GM20431 (cell line): ENCODE measurements at regions not wholly inside any gene's neighbourhood (a gene's known extent, or its start where the extent isn't known, plus 50 kb on each side); places are given as distances from the start of the nearest gene placed in this dataset.

Experiments
- in situ Hi-C: fragments of 300-500 bp; cut with MseI, MboI; formaldehyde crosslinking; loops from one replicate; pipeline ENCODE4 v1.15.0; 2020; ENCODE audit warnings: low sequenced_read_pairs; ENCODE audit not compliant: unreplicated experiment

GRCh38 chr13:32859707-32860292 is 156.4 kb upstream of the KL start:
- in situ Hi-C loops: no loop called here

- in situ Hi-C loops: no loop called here
Observed at GRCh38 chr13:32861304-32861703, 154.9 kb upstream of the KL start.

- in situ Hi-C loops: no loop called here
Observed at GRCh38 chr13:32863596-32863995, 152.6 kb upstream of the KL start.

GRCh38 chr13:32866921-32867320 is 149.3 kb upstream of the KL start:
- in situ Hi-C loops: no loop called here

- in situ Hi-C loops: no loop called here
Observed at GRCh38 chr13:32877491-32877890, 138.7 kb upstream of the KL start.

GRCh38 chr13:32878163-32878562 is 138.1 kb upstream of the KL start:
- in situ Hi-C loops: no loop called here

GRCh38 chr13:32880636-32881035 is 135.6 kb upstream of the KL start:
- in situ Hi-C loops: no loop called here

- in situ Hi-C loops: no loop called here
Observed at GRCh38 chr13:32881074-32881776, 135.0 kb upstream of the KL start.

- in situ Hi-C loops: no loop called here
Observed at GRCh38 chr13:32881777-32882145, 134.5 kb upstream of the KL start.

GRCh38 chr13:32882691-32883090 is 133.5 kb upstream of the KL start:
- in situ Hi-C loops: no loop called here

GRCh38 chr13:32883474-32883873 is 132.7 kb upstream of the KL start:
- in situ Hi-C loops: no loop called here

GRCh38 chr13:32887617-32888016 is 128.6 kb upstream of the KL start:
- in situ Hi-C loops: no loop called here

- in situ Hi-C loops: no loop called here
Observed at GRCh38 chr13:32889986-32890565, 126.1 kb upstream of the KL start.

GRCh38 chr13:32893176-32893575 is 123.0 kb upstream of the KL start:
- in situ Hi-C loops: no loop called here

- in situ Hi-C loops: no loop called here
Observed at GRCh38 chr13:32894589-32895001, 121.6 kb upstream of the KL start.

GRCh38 chr13:32895296-32895695 is 120.9 kb upstream of the KL start:
- in situ Hi-C loops: no loop called here

GRCh38 chr13:32897296-32897695 is 118.9 kb upstream of the KL start:
- in situ Hi-C loops: no loop called here

- in situ Hi-C loops: loop anchor here (25.0 kb wide), 1 partner anchor 90 kb away; no protein-coding TSS in a partner anchor
Observed at GRCh38 chr13:32902029-32902780, 114.0 kb upstream of the KL start.

GRCh38 chr13:32902874-32903273 is 113.3 kb upstream of the KL start:
- in situ Hi-C loops: loop anchor here (25.0 kb wide), 1 partner anchor 91 kb away; no protein-coding TSS in a partner anchor

GRCh38 chr13:32903720-32904119 is 112.5 kb upstream of the KL start:
- in situ Hi-C loops: loop anchor here (25.0 kb wide), 1 partner anchor 91 kb away; no protein-coding TSS in a partner anchor

- in situ Hi-C loops: loop anchor here (25.0 kb wide), 1 partner anchor 92 kb away; no protein-coding TSS in a partner anchor
Observed at GRCh38 chr13:32904266-32904665, 112.0 kb upstream of the KL start.
